CD4-positive, alpha-beta T cell treated with Interleukin-15 for 4 hours (primary cell): ENCODE measurements at regions not wholly inside any gene's neighbourhood (a gene's known extent, or its start where the extent isn't known, plus 50 kb on each side); places are given as distances from the start of the nearest gene placed in this dataset.
"Not testable (repeated sequence)": the region's sequence is repeated elsewhere in the genome, so short reads cannot be mapped to it uniquely, and the experiment has no call there.

ENCODE experiments used
- DNase-seq: peaks from one replicate; pipeline ENCODE4 v3.0.0-alpha.2; 2020; ENCODE audit warnings: low spot score

DNA sequence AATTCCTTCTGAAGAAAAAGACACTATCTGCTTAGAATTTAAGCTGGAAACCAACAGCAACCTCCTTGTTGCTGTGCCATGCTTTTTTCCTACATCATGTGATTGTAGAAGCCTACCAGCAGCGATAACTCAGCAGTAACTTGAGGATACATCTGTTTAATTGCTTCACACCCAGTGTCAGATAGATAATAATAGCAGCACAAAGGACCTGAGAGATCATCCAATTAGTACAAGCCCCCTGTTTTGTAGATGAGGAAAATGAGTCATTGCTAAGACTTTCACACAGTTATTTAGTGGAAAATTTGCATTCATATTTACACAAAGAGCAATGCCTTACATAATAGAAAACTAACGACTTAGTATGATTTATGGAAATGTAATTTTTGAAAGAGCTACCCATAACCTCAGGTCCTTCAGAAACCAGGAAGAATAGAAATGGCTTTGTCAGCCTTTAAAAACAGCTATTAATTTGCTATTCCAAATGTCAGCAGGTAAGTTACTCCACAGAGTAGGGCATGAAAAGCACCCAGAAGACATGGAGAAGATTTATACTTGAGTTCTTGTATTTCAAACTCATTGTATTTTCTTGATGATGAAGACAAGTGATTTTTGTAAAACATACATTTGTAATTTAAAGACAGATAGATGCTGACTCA, 93.7 kb upstream of the SGCG start:
- no peak for DNase-seq

DNA sequence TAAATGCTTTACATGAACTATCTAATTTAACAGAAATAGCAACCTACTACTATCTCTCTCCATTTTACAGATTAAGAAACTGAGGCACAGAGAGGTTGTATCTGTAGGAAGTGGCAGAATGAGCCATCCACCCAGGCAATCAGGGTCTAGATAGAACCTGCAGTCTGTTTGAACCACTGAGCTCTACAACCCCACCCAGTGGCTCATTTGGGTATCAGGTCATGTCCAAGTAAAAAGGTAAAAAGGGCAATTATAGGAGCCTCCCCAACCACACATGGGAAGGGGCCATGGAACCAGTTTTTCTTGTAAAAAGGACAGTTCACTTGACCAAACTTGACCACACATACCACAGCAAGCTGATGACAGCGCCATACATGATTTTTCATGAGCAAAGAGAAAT, 92.9 kb upstream of the SGCG start:
- DNase-seq = no peak

DNA sequence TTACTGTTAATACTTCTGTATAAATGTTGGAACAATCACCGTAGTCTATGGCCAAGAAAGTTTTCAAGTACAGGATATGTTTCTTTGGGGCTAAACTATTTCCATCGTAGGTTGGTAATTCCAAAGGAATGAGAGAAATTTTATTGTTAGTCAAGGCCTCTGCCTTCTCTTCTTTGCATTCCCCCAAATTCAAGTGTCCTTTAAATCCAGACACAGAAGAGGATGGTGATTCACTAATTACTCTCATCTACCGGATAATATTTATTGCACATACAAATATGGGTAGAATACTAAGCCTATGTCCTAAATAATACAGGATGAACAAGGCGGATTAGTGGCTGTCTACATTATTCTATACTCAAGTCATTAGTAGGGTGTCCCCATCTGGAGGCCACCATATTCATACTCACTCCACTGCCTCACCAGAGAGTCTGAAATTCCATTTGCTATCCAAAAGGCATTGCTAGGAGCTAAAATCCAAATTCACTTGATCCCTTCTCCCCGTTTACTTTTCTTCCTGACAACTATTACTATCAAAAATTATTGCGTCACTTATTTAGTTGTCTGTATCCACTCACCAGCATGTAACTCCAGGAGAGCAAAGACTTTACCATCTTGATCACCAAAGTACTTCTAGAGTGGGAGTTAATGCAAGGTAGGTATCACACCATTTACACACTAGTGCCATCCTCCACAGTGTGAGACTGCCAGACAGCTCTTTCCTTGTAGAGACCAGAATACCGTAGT, 82.4 kb upstream of the SGCG start:
- DNase-seq = no peak

DNA sequence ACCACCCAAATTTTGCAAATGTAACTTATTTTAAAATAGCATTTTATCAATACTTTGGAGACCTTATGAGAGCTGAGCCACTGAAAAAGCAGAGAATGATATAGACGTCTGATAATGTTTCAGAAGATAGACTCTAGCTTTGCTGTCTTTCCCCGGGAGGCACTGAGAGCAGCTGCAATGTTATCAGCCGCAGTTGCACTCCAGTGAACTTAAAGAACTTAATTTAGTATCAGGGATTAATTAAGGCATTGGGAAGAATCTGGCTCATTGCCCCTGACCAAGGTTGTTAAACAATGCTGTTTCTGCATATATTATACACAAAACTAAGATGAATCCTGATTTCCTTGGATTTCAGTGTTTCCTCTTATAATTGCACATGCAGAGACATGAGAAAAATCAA, 75.7 kb upstream of the SGCG start:
- no peak for DNase-seq

DNA sequence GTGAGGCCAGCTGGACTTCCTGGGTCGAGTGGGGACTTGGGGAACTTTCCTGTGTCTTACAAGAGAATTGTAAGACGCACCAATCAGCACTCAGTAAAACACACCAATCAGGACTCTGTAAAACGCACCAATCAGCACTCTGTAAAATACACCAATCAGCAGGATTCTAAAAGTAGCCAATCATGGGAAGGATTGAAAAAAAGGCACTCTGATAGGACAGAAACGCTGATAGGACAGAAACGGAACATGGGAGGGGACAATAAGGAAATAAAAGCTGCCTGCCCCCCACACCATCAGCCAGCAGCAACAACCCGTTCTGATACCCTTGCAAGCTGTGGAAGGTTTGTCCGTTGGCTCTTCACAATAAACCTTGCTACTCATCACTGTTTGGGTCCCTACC, 73.1 kb upstream of the SGCG start:
- no peak for DNase-seq

DNA sequence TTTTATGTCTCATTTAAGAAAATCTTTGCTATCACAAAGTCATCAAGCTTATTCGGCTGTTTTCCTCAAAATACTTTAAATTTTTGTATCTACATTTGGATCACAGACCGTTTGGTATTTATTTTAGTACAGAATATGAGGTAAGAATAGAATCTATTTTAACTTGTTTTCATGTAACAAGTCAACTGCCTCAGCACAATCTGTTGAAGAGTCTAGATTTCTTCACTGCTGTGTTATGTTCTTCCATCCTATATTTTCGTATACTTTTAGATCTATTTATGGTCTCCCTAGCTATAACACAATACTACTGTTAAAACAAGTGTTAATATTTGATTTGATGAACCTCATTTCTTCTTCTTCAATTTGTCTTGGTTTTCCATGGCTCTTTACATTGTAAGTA, 61.6 kb upstream of the SGCG start:
- DNase-seq = no peak

DNA sequence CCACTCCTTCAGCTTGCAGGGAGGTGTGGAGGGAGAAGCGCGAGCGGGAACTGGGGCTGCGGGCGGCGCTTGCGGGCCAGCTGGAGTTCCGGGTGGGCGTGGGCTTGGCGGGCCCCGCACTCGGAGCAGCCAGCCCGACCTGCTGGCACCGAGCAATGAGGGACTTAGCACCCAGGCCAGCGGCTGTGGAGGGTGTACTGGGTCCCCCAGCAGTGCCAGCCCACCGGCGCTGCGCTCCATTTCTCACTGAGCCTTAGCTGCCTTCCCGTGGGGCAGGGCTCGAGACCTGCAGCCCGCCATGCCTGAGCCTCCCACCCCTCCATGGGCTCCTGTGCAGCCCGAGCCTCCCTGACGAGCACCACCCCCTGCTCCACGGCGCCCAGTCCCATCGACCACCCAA, 53.2 kb upstream of the SGCG start:
- not testable (repeated sequence) for DNase-seq

DNA sequence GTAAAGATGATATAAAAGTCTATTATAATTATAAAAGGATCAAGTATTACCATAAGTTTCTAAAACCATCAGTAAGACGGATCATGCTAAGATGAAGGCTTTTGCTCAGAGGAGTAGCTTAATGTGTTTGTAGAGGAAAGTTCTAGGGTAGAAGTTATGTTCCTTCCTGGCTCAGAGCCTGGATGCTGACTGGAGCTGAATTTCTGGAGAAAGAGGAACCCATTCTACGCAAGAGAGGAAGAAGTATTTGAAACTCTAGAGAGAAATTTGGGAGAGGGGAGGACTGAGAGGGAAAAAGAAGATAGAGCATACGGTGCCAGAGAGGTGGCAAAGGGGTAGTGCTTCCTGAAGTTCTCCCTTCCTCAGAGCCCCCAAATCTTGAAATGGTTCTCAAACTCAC, 51.4 kb upstream of the SGCG start:
- no peak for DNase-seq
